Smooth muscle cell (in vitro differentiated cells): ENCODE measurements at regions not wholly inside any gene's neighbourhood (a gene's known extent, or its start where the extent isn't known, plus 50 kb on each side); places are given as distances from the start of the nearest gene placed in this dataset.

Source experiments
- DNase-seq: peaks from one replicate; lab custom pipeline; 2025; ENCODE audit not compliant: unreplicated experiment; lab: John Stamatoyannopoulos, UW
- H2AFZ ChIP-seq: fragments of 200-600 bp; sonication (generic); 2 replicates; pipeline ENCODE4 v1.6.0; 2016; ENCODE audit warnings: antibody characterized with exemption, low read depth, mild to moderate bottlenecking
- H3F3A ChIP-seq: fragments of 200-600 bp; sonication (generic); 2 replicates; pipeline ENCODE4 v1.6.0; 2017; ENCODE audit warnings: antibody characterized with exemption, low read depth
- H3K27ac ChIP-seq: fragments of 200-600 bp; sonication (generic); 2 replicates; pipeline ENCODE4 v1.5.1; 2016; ENCODE audit warnings: low read depth, mild to moderate bottlenecking
- H3K27me3 ChIP-seq: fragments of 200-600 bp; sonication (generic); 2 replicates; pipeline ENCODE4 v1.6.1; 2016; ENCODE audit warnings: low read depth, mild to moderate bottlenecking
- H3K36me3 ChIP-seq: fragments of 200-600 bp; sonication (generic); 2 replicates; pipeline ENCODE4 v1.5.1; 2016; ENCODE audit warnings: low read depth
- H3K4me1 ChIP-seq: fragments of 200-600 bp; sonication (generic); 2 replicates; pipeline ENCODE4 v1.5.1; 2016; ENCODE audit warnings: low read depth
- H3K4me2 ChIP-seq: fragments of 200-600 bp; sonication (generic); 2 replicates; pipeline ENCODE4 v1.6.0; 2016; ENCODE audit warnings: mild to moderate bottlenecking
- H3K4me3 ChIP-seq: fragments of 200-600 bp; sonication (generic); 2 replicates; pipeline ENCODE4 v1.5.1; 2016; ENCODE audit warnings: mild to moderate bottlenecking
- H3K79me2 ChIP-seq: fragments of 200-600 bp; sonication (generic); 2 replicates; pipeline ENCODE4 v1.6.0; 2016; ENCODE audit warnings: low read depth, mild to moderate bottlenecking
- H3K9ac ChIP-seq: fragments of 200-600 bp; sonication (generic); 2 replicates; pipeline ENCODE4 v1.6.0; 2016; ENCODE audit warnings: low read depth
- H3K9me3 ChIP-seq: fragments of 200-600 bp; sonication (generic); replicated peaks from 2 replicates; pipeline ENCODE4 v1.5.1; 2016; ENCODE audit warnings: low read depth
- H4K20me1 ChIP-seq: fragments of 200-600 bp; sonication (generic); 2 replicates; pipeline ENCODE4 v1.6.0; 2016; ENCODE audit warnings: low read depth
- WGBS: methylation state at CpG from one replicate; pipeline ENCODE4 v1.1.7; 2016; ENCODE audit warnings: low lambda C conversion rate; 5-methylcytosine and 5-hydroxymethylcytosine counted together
- TF ChIP-seq, protein P1 (sequence below): fragments of 200-600 bp; sonication (generic); IDR thresholded peaks from 2 replicates; pipeline ENCODE4 v1.5.1; 2017; ENCODE audit warnings: borderline replicate concordance, mild to moderate bottlenecking, antibody characterized with exemption; ENCODE audit not compliant: insufficient read depth, poor library complexity, severe bottlenecking

GRCh38 chr4:101707596-101707995 lies 82.9 kb upstream of the BANK1 start:
- Histone ChIP-seq H4K20me1 (no peaks in the 10 kb centered on the region), H3K4me2 (no peak overlapping the region), H3K36me3 (no peaks in the 10 kb centered on the region), H3K27me3 (no peaks in the 10 kb centered on the region), H3K4me1 (no peaks in the 10 kb centered on the region), H3K9me3 (no peaks in the 10 kb centered on the region), H3K9ac (no peak overlapping the region), H3K4me3 (no peak overlapping the region), H3K27ac (no peak overlapping the region), H3K79me2 (no peaks in the 10 kb centered on the region), H3F3A (no peaks in the 10 kb centered on the region), H2AFZ (no peak overlapping the region)
- TF ChIP-seq, protein P1, sequence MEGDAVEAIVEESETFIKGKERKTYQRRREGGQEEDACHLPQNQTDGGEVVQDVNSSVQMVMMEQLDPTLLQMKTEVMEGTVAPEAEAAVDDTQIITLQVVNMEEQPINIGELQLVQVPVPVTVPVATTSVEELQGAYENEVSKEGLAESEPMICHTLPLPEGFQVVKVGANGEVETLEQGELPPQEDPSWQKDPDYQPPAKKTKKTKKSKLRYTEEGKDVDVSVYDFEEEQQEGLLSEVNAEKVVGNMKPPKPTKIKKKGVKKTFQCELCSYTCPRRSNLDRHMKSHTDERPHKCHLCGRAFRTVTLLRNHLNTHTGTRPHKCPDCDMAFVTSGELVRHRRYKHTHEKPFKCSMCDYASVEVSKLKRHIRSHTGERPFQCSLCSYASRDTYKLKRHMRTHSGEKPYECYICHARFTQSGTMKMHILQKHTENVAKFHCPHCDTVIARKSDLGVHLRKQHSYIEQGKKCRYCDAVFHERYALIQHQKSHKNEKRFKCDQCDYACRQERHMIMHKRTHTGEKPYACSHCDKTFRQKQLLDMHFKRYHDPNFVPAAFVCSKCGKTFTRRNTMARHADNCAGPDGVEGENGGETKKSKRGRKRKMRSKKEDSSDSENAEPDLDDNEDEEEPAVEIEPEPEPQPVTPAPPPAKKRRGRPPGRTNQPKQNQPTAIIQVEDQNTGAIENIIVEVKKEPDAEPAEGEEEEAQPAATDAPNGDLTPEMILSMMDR, result no peak
- no peak for DNase-seq
- WGBS, result 73% methylated on average over 3 of the region's 3 CpGs

DNA sequence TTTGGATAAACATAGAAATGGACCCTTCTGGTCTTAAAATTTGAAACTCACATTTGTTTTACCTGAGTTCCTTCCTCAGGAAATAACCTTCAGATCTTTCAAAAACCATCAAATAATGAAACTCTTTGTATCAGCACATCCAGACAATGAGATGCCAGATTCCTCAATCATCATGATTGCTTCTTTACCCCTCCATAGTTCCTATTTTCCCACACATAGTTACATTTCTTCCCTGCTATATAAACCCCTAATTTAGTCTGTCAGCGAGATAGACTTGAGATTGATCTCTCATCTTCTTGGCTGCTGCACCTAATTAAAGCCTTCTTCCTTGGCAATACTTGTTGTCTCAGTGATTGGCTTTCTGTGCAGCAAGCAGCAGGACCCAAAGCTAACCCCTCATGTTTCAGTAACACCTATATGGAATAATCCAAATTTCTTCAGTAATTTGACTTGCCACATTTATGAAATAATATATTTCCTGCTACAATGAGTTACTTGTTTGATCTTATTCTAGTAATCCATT lies 83.9 kb upstream of the BANK1 start:
- DNase-seq, result no peak
- 93% methylated on average over 1 of the region's 1 CpG for WGBS
- H3K4me2 ChIP-seq, result no peak overlapping the region

GRCh38 chr4:101701551-101701950 lies 89.0 kb upstream of the BANK1 start:
- Histone ChIP-seq H3K4me1 (no peaks in the 10 kb centered on the region), H3K36me3 (no peaks in the 10 kb centered on the region), H3K27ac (no peak overlapping the region), H2AFZ (no peak overlapping the region), H3K4me2 (no peak overlapping the region), H3F3A (no peaks in the 10 kb centered on the region), H4K20me1 (no peaks in the 10 kb centered on the region), H3K27me3 (no peaks in the 10 kb centered on the region), H3K79me2 (no peaks in the 10 kb centered on the region), H3K9me3 (no peaks in the 10 kb centered on the region), H3K9ac (no peak overlapping the region), H3K4me3 (no peak overlapping the region)
- DNase-seq, result no peak
- 100% methylated on average over 1 of the region's 1 CpG for WGBS
- TF ChIP-seq, protein P1, result no peak

More for the DNA sequence above, 83.9 kb upstream of the BANK1 start:
- Histone ChIP-seq H4K20me1 (no peaks in the 10 kb centered on the region), H3K9me3 (no peaks in the 10 kb centered on the region), H3K4me3 (no peak overlapping the region), H3K4me1 (no peaks in the 10 kb centered on the region), H3K27ac (no peak overlapping the region), H3K27me3 (no peaks in the 10 kb centered on the region), H3K79me2 (no peaks in the 10 kb centered on the region), H2AFZ (no peak overlapping the region), H3K9ac (no peak overlapping the region), H3F3A (no peaks in the 10 kb centered on the region), H3K36me3 (no peaks in the 10 kb centered on the region)
- TF ChIP-seq, protein P1, result no peak

- TF ChIP-seq, protein P1, result no peak
- no peak for DNase-seq
- H4K20me1 ChIP-seq, result no peaks in the 10 kb centered on the region
- 89% methylated on average over 8 of the region's 8 CpGs for WGBS
- no peaks in the 10 kb centered on the region for H3K36me3 ChIP-seq
- H3K9ac ChIP-seq, result no peak overlapping the region
- no peak overlapping the region for H2AFZ ChIP-seq
- H3F3A ChIP-seq, result no peaks in the 10 kb centered on the region
- H3K27ac ChIP-seq, result no peak overlapping the region
- H3K4me2 ChIP-seq, result no peak overlapping the region
- H3K9me3 ChIP-seq, result no peaks in the 10 kb centered on the region
- H3K27me3 ChIP-seq, result no peaks in the 10 kb centered on the region
- H3K4me3 ChIP-seq, result no peak overlapping the region
- no peaks in the 10 kb centered on the region for H3K79me2 ChIP-seq
- no peaks in the 10 kb centered on the region for H3K4me1 ChIP-seq
Observed at GRCh38 chr4:101699441-101700124, 90.9 kb upstream of the BANK1 start.
